SK-N-SH (cell line): ENCODE measurements at regions not wholly inside any gene's neighbourhood (a gene's known extent, or its start where the extent isn't known, plus 50 kb on each side); places are given as distances from the start of the nearest gene placed in this dataset.

Experiments used
- CTCF ChIA-PET: fragments of 300-600, 350-600 bp; formaldehyde crosslinking; extraction: SDS; loops from one replicate; lab custom pipeline; 2021; lab: Yijun Ruan, JAX
- POLR2A ChIA-PET: fragments of 350-600 bp; sonication (Branson Sonifier 250); formaldehyde crosslinking; extraction: SDS; loops from one replicate; lab custom pipeline; 2020; ENCODE audit warnings: antibody characterized with exemption, inconsistent platforms; lab: Yijun Ruan, JAX
- DNase-seq: peaks from one replicate; pipeline ENCODE4 v3.0.0; 2012
- H2AFZ ChIP-seq: fragments of 200-600 bp; sonication (generic); 2 replicates; pipeline ENCODE4 v1.8.1; 2016; ENCODE audit warnings: antibody characterized with exemption, mild to moderate bottlenecking, low read depth
- H3F3A ChIP-seq: fragments of 200-600 bp; sonication (generic); replicated peaks from 2 replicates; pipeline ENCODE3; 2016; ENCODE audit warnings: antibody characterized with exemption, mild to moderate bottlenecking; ENCODE audit not compliant: insufficient read depth
- H3K27ac ChIP-seq, 2 experiments: fragments of 200-500 bp in 1 of 2; fragments of 200-600 bp in 1 of 2; sonication (Bioruptor generic) in 1 of 2; sonication (generic), shearing (Covaris generic) in 1 of 2; 2 replicates each; pipeline versions ENCODE4 v1.5.1 to v1.6.1; 2014 to 2016; ENCODE audit warnings: low read depth in 2 of 2, inconsistent platforms in 1 of 2, low read length in 1 of 2, mild to moderate bottlenecking in 1 of 2, mixed read lengths in 1 of 2
- H3K27me3 ChIP-seq: fragments of 200-600 bp; sonication (generic), shearing (Covaris generic); 2 replicates; pipeline ENCODE4 v1.6.1; 2016; ENCODE audit warnings: mixed run types; ENCODE audit not compliant: insufficient read depth
- H3K36me3 ChIP-seq, 2 experiments: fragments of 200-500 bp in 1 of 2; fragments of 200-600 bp in 1 of 2; sonication (Bioruptor generic) in 1 of 2; sonication (generic) in 1 of 2; replicated peaks in 1 of 2; 2 replicates each; pipeline versions ENCODE3 to v1.5.1; 2014 to 2016; ENCODE audit warnings: low read length in 1 of 2, mild to moderate bottlenecking in 1 of 2; ENCODE audit not compliant: insufficient read depth in 2 of 2, control insufficient read depth in 1 of 2
- H3K4me1 ChIP-seq, 2 experiments: fragments of 200-500 bp in 1 of 2; fragments of 200-600 bp in 1 of 2; sonication (Bioruptor generic) in 1 of 2; sonication (generic), shearing (Covaris generic) in 1 of 2; 2 replicates each; pipeline versions ENCODE4 v1.5.1 to v1.6.1; 2014 to 2016; ENCODE audit warnings: low read depth in 1 of 2, low read length in 1 of 2, mixed run types in 1 of 2; ENCODE audit not compliant: insufficient read depth in 2 of 2, control insufficient read depth in 1 of 2
- H3K4me2 ChIP-seq: fragments of 200-600 bp; sonication (generic), shearing (Covaris generic); 2 replicates; pipeline ENCODE4 v1.6.1; 2017; ENCODE audit warnings: mixed run types
- H3K4me3 ChIP-seq, 2 experiments: fragments of 200-500 bp in 1 of 2; fragments of 200-600 bp in 1 of 2; sonication (Bioruptor generic) in 1 of 2; sonication (generic), shearing (Covaris generic) in 1 of 2; 2 replicates each; pipeline versions ENCODE4 v1.5.1 to v1.8.1; 2014 to 2016; ENCODE audit warnings: low read depth in 2 of 2, inconsistent platforms in 1 of 2, low read length in 1 of 2, mild to moderate bottlenecking in 1 of 2, mixed read lengths in 1 of 2, moderate library complexity in 1 of 2
- H3K79me2 ChIP-seq: fragments of 200-600 bp; sonication (generic); 2 replicates; pipeline ENCODE4 v1.8.1; 2017; ENCODE audit warnings: mild to moderate bottlenecking; ENCODE audit not compliant: insufficient read depth
- H3K9ac ChIP-seq: fragments of 200-600 bp; sonication (generic); 2 replicates; pipeline ENCODE4 v1.6.1; 2017; ENCODE audit warnings: mixed run types
- H3K9me2 ChIP-seq: fragments of 200-600 bp; sonication (generic); 2 replicates; pipeline ENCODE4 v1.6.1; 2017; ENCODE audit warnings: mixed run types
- H3K9me3 ChIP-seq: fragments of 200-600 bp; sonication (generic); 2 replicates; pipeline ENCODE4 v1.6.1; 2017; ENCODE audit warnings: mixed run types, mild to moderate bottlenecking, moderate library complexity
- H4K20me1 ChIP-seq: fragments of 200-600 bp; sonication (generic); 2 replicates; pipeline ENCODE4 v1.6.1; 2017; ENCODE audit warnings: mild to moderate bottlenecking, mixed run types; ENCODE audit not compliant: insufficient read depth
- EP300 ChIP-seq, 2 experiments: IDR thresholded peaks; 2 replicates each; pipeline versions ENCODE4 v1.4.0 to v1.6.1; 2012; ENCODE audit warnings: borderline replicate concordance in 1 of 2, low read depth in 1 of 2, low read length in 1 of 2
- EZH2phosphoT487 ChIP-seq: fragments of 200-600 bp; sonication (generic); IDR thresholded peaks from 2 replicates; pipeline ENCODE4 v1.6.1; 2017; ENCODE audit warnings: low read depth, mixed run types, mild to moderate bottlenecking, antibody characterized with exemption, moderate library complexity, borderline replicate concordance
- FOXJ3 ChIP-seq: sonication (generic); formaldehyde crosslinking; IDR thresholded peaks from 2 replicates; pipeline ENCODE4 v1.5.1; 2020; ENCODE audit warnings: mild to moderate bottlenecking, missing genetic modification reagents
- FOXM1 ChIP-seq: IDR thresholded peaks from 2 replicates; pipeline ENCODE4 v1.4.0; 2012; ENCODE audit warnings: low read depth, mild to moderate bottlenecking
- GABPA ChIP-seq: IDR thresholded peaks from 2 replicates; pipeline ENCODE4 v1.4.0; 2012; ENCODE audit warnings: low read depth, mild to moderate bottlenecking
- GATA2 ChIP-seq: sonication (generic); formaldehyde crosslinking; IDR thresholded peaks from 2 replicates; pipeline ENCODE4 v1.5.0; 2020; ENCODE audit warnings: mild to moderate bottlenecking, missing genetic modification reagents
- MAX ChIP-seq: IDR thresholded peaks from 2 replicates; pipeline ENCODE4 v1.4.0; 2012; ENCODE audit warnings: low read depth
- MEF2A ChIP-seq: IDR thresholded peaks from 2 replicates; pipeline ENCODE4 v1.4.0; 2012; ENCODE audit warnings: low read depth, borderline replicate concordance
- NFIC ChIP-seq: IDR thresholded peaks from 2 replicates; pipeline ENCODE4 v1.4.0; 2012; ENCODE audit warnings: borderline replicate concordance
- NRF1 ChIP-seq: IDR thresholded peaks from 2 replicates; pipeline ENCODE4 v1.6.1; 2012; ENCODE audit warnings: low read depth, mild to moderate bottlenecking, low read length
- RFX5 ChIP-seq: IDR thresholded peaks from 2 replicates; pipeline ENCODE4 v1.6.1; 2012; ENCODE audit warnings: mild to moderate bottlenecking, improper control_type of control experiment, low read length
- SIN3A ChIP-seq: IDR thresholded peaks from 2 replicates; pipeline ENCODE4 v1.6.1; 2012; ENCODE audit warnings: low read depth, mild to moderate bottlenecking, low read length, moderate library complexity, borderline replicate concordance
- TCF12 ChIP-seq: IDR thresholded peaks from 2 replicates; pipeline ENCODE4 v1.4.0; 2012
- USF2 ChIP-seq: fragments of 150-350 bp; IDR thresholded peaks from 2 replicates; pipeline ENCODE4 v1.6.1; 2017; ENCODE audit warnings: antibody characterized with exemption, low read length, low read depth, borderline replicate concordance
- ZBTB33 ChIP-seq: IDR thresholded peaks from 2 replicates; pipeline ENCODE4 v1.4.0; 2012; ENCODE audit warnings: low read depth, borderline replicate concordance
- WGBS: methylation state at CpG from one replicate; pipeline ENCODE4 v1.1.6; 2017; ENCODE audit warnings: low lambda C conversion rate; 5-methylcytosine and 5-hydroxymethylcytosine counted together

- H3K9me2 ChIP-seq: no peaks in the 10 kb centered on the region
- no peak overlapping the region for H2AFZ ChIP-seq
- POLR2A ChIA-PET: no interaction called here
- H3K9ac ChIP-seq: no peak overlapping the region
- no peak overlapping the region for H3K4me2 ChIP-seq
- H3K27me3 ChIP-seq: peaks cover 7% of the 10 kb centered on the region; the same call in 1 of the 2 replicates
- TF ChIP-seq GABPA (no peak), FOXJ3 (no peak), USF2 (no peak), NRF1 (no peak), GATA2 (no peak), EZH2phosphoT487 (no peak), TCF12 (no peak), SIN3A (no peak), EP300 (IDR thresholded peaks at IDR 0.05; ENCODE audit: borderline replicate concordance in 1 of 2, low read depth in 1 of 2, low read length in 1 of 2) (no peak), FOXM1 (no peak)
- no peak overlapping the region for H3K27ac ChIP-seq
- no peak for DNase-seq
- WGBS: 0% methylated on average over 2 of the region's 2 CpGs
- no peak overlapping the region for H3K4me3 ChIP-seq
- no peaks in the 10 kb centered on the region for H3K36me3 ChIP-seq
- CTCF ChIA-PET: interaction anchor here (1.1 kb wide), 1 partner anchor 9 kb away, joined by 4 read pairs; no protein-coding TSS in a partner anchor
- no peaks in the 10 kb centered on the region for H3K4me1 ChIP-seq
- H4K20me1 ChIP-seq: no peaks in the 10 kb centered on the region
- no peaks in the 10 kb centered on the region for H3F3A ChIP-seq
- H3K9me3 ChIP-seq: no peaks in the 10 kb centered on the region
- no peaks in the 10 kb centered on the region for H3K79me2 ChIP-seq
These were observed 241.9 kb upstream of the SFRP2 start for GRCh38 chr4:154030746-154031145.

- DNase-seq: no peak
- H4K20me1 ChIP-seq: no peaks in the 10 kb centered on the region
- no peaks in the 10 kb centered on the region for H3K9me3 ChIP-seq
- H3K4me2 ChIP-seq: no peak overlapping the region
- peaks cover 12% of the 10 kb centered on the region for H3K27me3 ChIP-seq
- TF ChIP-seq FOXJ3: no peak
- TF ChIP-seq RFX5: no peak
- TF ChIP-seq EZH2phosphoT487: no peak
- TF ChIP-seq MAX: no peak
- TF ChIP-seq NFIC: no peak
- no peak for TF ChIP-seq ZBTB33
- TF ChIP-seq MEF2A: no peak
- H3K4me1 ChIP-seq: no peaks in the 10 kb centered on the region
- POLR2A ChIA-PET: no interaction called here
- H3K4me3 ChIP-seq: no peak overlapping the region
- H3F3A ChIP-seq: no peaks in the 10 kb centered on the region
- H3K79me2 ChIP-seq: no peaks in the 10 kb centered on the region
- H3K27ac ChIP-seq: no peak overlapping the region
- no peaks in the 10 kb centered on the region for H3K9me2 ChIP-seq
- H2AFZ ChIP-seq: no peak overlapping the region
- 1% methylated on average over 2 of the region's 2 CpGs for WGBS
- CTCF ChIA-PET: no interaction called here
- H3K36me3 ChIP-seq: no peaks in the 10 kb centered on the region
- no peak overlapping the region for H3K9ac ChIP-seq
These were observed 241.3 kb upstream of the SFRP2 start for GRCh38 chr4:154030152-154030551.
